Medulla oblongata (tissue), 1 donor: ENCODE measurements at regions not wholly inside any gene's neighbourhood (a gene's known extent, or its start where the extent isn't known, plus 50 kb on each side); places are given as distances from the start of the nearest gene placed in this dataset.

Experiments used
- DNase-seq: peaks from one replicate; pipeline ENCODE4 v3.0.0-alpha.2; 2015; ENCODE audit errors: extremely low spot score

DNA sequence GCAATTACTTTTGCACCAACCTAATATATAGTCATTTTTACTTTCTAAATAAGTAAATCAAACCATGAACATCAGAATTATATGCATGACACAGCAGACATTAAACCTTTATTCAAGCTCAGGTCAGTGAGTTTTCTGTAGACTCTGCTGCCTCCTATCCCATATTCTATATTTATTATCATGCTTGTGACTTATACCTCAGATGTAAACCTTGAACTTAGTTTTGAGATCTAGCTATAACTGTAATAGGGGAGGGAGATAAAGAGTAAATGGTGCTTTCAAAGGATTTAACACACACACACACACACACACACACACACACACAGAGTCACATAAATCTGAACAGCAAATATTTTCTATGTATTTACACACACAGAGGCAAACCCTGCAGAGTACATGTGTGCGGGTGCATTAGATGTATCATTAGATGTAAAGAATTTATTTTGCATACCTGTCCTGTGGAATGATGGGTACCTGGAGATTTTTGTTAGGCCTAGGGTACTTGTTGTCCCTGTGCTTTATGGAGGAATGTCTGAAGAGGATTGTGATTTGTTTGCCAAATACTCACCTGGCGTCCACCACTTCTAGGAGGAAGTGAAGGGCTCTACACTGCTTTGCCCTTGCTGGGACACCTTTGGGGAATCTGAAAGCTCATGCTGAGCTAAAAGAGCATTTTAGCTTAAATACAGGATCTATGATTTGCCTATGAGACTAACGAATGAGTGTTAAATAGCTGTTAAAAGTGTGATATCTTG, 521.9 kb downstream of the KLF5 start:
- no peak for DNase-seq

- no peak for DNase-seq
Observed at GRCh38 chr13:73579574-73580274, 520.9 kb downstream of the KLF5 start.

GRCh38 chr13:73578251-73578875, 519.6 kb downstream of the KLF5 start:
- DNase-seq: no peak

GRCh38 chr13:73576291-73576690, 517.5 kb downstream of the KLF5 start:
- no peak for DNase-seq

DNA sequence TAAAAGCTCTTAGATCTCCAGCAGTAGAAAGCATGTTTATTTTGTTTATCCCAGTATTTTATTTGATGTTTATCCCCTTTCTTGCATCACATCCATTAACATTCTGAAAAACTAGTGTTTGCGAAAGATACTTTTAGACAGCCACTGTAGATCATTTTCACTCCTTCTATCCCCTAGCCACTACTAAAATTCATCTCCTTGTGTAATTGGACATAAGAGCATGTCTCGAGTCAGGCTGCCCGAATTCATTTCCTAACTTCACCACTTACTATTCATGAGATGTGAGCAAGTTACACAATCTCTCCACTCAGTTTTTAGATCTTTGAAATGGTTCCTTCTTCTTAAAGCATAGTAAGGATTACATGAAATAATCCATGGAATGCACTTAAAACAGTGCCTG, 514.0 kb downstream of the KLF5 start:
- no peak for DNase-seq

DNA sequence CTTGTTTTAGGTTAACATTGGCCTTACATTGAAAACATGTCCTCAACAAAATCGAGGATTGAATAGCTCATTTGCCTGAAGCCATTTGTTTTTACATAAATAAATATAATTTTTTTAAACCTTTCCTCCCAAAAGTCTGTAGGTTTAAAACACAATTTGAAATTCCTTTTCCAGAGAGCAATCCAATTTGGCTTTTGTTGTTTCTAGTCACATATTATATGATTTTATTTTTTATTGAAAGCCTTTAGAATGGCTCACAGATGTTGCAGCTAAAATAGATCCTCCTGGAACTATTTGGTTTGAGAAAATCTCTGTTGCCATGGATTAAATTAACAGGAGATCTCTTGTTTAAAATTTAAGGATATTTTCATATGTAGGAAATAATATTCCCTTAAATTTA, 512.6 kb downstream of the KLF5 start:
- DNase-seq: no peak

DNA sequence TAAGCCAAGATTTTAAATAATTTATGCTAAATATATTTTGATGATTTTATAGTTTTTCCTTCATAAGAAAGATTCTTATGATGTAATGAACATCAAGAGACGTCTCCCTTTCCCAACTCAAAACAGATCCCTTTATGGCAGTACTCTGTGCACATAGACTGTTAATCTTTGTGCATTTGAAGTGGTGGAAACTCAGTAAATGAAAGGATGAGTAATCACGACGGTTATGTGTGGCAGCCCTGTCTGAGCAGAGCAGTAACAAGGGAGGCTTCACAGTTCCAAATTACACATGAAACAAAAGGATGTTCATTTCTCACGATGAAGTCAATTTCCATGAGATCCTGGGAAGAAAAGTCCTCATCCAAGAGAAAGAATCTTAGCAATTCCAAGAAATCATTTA, 498.1 kb downstream of the KLF5 start:
- DNase-seq: no peak

GRCh38 chr13:73556128-73556527, 497.3 kb downstream of the KLF5 start:
- DNase-seq: no peak

- no peak for DNase-seq
Observed at GRCh38 chr13:73551736-73552135, 492.9 kb downstream of the KLF5 start.

DNA sequence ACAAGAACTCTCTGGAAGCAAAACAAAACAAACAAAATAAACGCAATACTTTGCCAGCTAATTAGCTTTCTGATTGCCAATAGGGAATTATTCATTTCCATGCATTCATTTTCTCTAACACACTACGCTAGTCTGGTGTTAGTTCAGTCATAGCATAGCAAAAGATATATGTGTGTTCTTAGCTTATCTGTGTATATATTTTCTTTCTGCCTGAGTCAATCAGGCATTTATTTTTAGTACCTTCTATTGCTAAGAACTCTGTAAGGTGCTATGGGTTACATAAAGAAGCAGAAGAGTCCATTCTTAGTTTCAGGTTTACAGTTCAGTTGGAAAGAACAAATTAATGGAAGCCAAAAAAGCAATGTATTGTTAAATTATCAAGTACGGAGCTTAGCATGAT, 490.9 kb downstream of the KLF5 start:
- DNase-seq: no peak

DNA sequence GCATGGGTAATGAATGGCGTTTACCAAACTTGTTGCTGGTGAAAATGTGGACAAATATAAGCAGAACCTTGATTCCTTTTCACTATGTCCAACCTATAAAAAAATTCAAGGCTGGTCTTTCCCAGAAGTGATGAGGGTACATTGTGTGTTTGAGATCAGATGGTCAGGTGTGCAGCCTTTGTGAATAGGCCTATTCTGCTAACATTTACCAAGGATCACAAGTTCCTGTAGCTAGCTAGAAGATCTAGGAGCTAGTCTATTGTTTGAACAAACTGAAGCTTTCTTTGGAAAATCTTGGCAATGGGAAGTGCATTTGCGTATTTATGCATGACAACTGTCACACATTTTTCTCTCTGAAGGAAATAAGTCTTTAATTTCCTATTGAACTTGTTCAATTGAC, 489.6 kb downstream of the KLF5 start:
- no peak for DNase-seq

GRCh38 chr13:73547239-73547638, 488.4 kb downstream of the KLF5 start:
- no peak for DNase-seq

DNA sequence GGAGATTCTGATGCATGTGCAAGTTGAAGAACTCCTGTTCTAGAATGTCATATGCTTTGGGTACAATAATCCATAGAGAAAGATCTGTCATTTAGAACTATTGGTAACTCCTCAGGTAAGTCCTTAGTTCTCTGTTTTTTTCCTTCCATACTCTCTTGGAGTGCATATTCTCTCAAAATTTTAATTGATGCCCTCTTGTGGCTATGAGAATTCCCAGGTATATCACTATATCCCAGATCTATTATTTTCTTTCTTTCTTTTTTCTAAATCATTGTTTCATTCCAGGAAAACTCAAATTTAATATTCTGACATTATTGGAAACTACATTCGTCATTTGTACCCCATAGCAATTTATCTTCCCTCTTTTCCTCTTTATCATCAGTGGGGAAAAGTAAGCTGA, 485.4 kb downstream of the KLF5 start:
- no peak for DNase-seq

GRCh38 chr13:73542446-73542845, 483.6 kb downstream of the KLF5 start:
- DNase-seq: no peak

DNA sequence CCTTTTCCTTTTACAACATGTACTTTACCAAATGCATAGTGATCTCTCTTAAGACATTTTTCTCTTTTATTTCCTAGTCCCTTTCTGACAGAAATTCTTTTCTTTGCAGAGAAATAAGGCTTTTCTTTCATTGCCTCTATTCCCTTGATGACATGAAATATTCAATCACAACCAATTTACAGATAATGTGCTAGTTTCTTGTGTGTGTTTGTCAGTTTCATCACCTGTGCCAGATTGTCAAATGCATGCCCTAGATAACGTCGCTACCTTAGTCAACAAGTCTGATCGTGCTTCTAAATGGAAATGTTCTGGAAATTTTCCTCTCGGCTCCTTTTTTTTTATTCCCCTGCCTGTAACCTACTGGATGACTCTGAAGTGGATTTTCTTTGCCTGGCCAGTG, 478.1 kb downstream of the KLF5 start:
- DNase-seq: no peak

DNA sequence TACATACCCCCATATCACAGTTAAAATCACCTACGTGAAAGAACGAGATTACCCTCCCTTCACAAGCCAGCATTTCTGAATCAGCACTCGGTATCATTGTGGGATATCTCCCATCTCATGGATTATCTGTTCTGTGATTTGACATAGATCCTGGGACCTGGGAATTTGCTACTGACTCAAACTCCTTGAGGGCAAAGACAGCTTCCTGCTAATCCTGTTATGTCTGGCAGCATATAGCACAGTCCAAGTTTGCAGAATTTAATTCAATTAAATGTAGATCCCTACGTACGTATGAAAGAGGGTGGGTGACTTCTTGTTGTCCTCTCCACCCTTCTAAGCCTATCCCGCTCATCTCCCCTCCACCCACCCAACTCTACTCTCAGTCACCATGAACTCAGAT, 476.5 kb downstream of the KLF5 start:
- DNase-seq: no peak

DNA sequence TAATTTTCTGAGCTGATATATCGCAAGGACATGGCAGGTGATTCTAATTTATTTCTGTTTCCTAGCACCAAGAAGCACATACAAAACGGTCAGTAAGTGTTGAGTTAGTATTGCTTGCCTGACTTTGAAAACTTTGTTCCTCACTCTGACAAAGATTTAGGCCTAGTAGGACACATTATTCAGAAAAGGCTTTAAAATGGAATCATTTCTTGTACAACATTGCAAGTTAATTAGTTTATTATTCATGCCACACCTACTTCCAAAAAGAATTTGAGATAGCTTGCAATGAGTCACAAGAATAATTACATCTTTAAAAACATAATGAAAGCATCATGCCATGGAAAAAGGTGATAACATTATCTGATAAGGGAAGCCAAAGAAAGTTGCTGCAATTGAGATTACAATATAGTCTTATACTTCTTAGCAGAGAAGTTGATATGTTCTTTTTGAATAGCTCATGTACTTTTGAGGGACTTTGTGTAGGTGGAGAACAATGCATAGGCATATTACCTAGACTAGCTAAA, 474.2 kb downstream of the KLF5 start:
- DNase-seq: no peak

DNA sequence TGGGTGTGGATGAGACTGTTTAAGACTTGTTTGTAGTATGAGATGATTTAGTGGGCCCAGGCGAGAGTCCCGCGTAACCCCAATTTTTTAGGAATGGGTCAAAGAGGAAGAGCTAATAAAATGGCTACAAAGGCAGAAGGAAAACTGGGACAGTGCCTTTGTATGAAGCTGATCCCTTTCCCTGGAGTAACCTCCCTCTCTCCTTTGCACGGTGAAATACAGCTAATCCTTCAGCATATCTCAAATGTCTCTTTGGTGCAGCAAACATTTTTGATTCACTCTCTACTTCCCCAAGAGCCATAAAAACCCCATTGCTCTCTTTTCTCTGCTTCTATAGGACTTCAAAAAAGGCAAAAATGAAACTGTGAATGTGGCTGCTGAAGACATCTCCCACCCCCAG, 473.8 kb downstream of the KLF5 start:
- DNase-seq: no peak

DNA sequence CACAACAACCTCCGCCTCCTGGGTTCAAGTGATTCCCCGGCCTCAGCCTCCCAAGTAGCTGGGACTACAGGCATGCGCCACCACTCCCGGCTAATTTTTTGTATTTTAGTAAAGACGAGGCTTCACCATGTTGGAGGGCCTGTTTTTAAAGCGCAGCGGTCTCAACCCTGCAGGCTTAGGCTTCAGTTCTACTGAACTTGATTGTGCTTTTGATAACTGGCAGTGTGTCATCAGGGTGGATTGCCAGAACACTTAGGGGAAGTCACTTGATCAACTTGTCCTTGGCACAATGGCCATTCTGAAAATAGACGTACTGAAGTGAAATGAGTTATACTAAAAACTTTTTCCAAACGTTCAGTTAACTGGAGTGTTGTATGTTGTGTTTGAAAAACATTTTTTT, 472.2 kb downstream of the KLF5 start:
- no peak for DNase-seq

DNA sequence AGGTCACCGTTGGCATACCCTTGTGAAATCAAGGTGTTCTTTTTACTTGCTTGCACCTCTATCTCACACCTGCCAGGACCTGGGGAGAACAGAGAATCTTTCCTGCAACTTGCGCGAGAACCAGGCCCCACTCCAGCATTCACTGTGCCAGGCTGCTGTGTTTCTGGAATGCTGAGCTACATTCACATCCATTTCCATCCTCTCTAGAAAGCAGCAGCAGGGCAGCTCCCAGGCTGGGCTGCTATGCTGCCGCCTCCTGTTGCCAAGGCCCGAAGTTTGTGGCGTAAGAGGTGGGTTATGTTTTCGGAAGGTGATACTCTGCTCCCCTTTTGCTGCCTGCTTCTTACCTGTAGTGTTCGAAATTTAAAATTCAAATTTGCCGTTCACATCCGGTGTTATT, 464.1 kb downstream of the KLF5 start:
- DNase-seq: no peak

GRCh38 chr13:73521985-73522524, 463.2 kb downstream of the KLF5 start:
- DNase-seq: no peak

- DNase-seq: no peak
Observed at GRCh38 chr13:73521290-73521624, 462.5 kb downstream of the KLF5 start.
